ENCODE measurements at regions not wholly inside any gene's neighbourhood (a gene's known extent, or its start where the extent isn't known, plus 50 kb on each side); places are given as distances from the start of the nearest gene placed in this dataset.

GRCh38 chr16:6684076-6684673 is 648.5 kb upstream of the RBFOX1 start:
- TF ChIP-seq POLR2AphosphoS5 (IDR thresholded peaks at IDR 0.05; ENCODE audit: borderline replicate concordance, low read depth, low read length) (no peak), EZH2 (IDR thresholded peaks at IDR 0.05) (no peak), FOXP2 (optimal IDR thresholded peaks at IDR 0.05; ENCODE audit: control extremely low read depth, extremely low read length, insufficient read depth) (no peak)

Data from SK-N-MC (cell line).